ENCODE measurements at regions not wholly inside any gene's neighbourhood (a gene's known extent, or its start where the extent isn't known, plus 50 kb on each side); places are given as distances from the start of the nearest gene placed in this dataset.

GRCh38 chr12:98359856-98360255 is 155.5 kb upstream of the TMPO start:
- no peak for TF ChIP-seq CTCF (IDR thresholded peaks at IDR 0.05)
- no peak for TF ChIP-seq POLR2A (IDR thresholded peaks at IDR 0.05)

Data from thyroid gland (tissue), 4 donors.